Breast epithelium (tissue), 4 donors: ENCODE measurements at regions not wholly inside any gene's neighbourhood (a gene's known extent, or its start where the extent isn't known, plus 50 kb on each side); places are given as distances from the start of the nearest gene placed in this dataset.
A peak's percentile ranks its signal among the peaks of the same experiment; 100 is the strongest.

Experiments
- DNase-seq, 2 donors: peaks; one replicate each; pipeline ENCODE4 v3.0.0-alpha.2; 2019; ENCODE audit warnings: low spot score in 2 of 2
- H3K27ac ChIP-seq, 2 donors: fragments of 200-600 bp; sonication (generic) in 1 of 2; one replicate each; pipeline ENCODE4 v1.5.1; 2016 to 2019; ENCODE audit warnings: mild to moderate bottlenecking in 1 of 2
- H3K27me3 ChIP-seq, 2 donors: fragments of 200-600 bp; sonication (generic) in 1 of 2; one replicate each; pipeline versions ENCODE4 v1.5.1 to v1.6.0; 2017 to 2019; ENCODE audit warnings: control low read depth in 1 of 2, mild to moderate bottlenecking in 1 of 2
- H3K36me3 ChIP-seq: fragments of 200-600 bp; one replicate; pipeline ENCODE4 v1.5.1; 2019
- H3K4me1 ChIP-seq, 2 donors: fragments of 200-600 bp; sonication (generic); one replicate each; pipeline ENCODE4 v1.5.1; 2016 to 2019; ENCODE audit warnings: control low read depth in 1 of 2
- H3K4me3 ChIP-seq, 3 donors: fragments of 200-600 bp; sonication (generic); 1 replicate in 2 of 3; 2 replicates in 1 of 3; pipeline ENCODE4 v1.5.1; 2016 to 2019; ENCODE audit warnings: mild to moderate bottlenecking in 3 of 3, moderate library complexity in 2 of 3
- H3K9me3 ChIP-seq, 2 donors: fragments of 200-600 bp; sonication (generic) in 1 of 2; one replicate each; pipeline ENCODE4 v1.5.1; 2016 to 2019; ENCODE audit warnings: control low read depth in 1 of 2
- CTCF ChIP-seq, 3 donors: fragments of 450-650 bp; IDR thresholded peaks; one replicate each; pipeline ENCODE4 v1.5.1; 2016 to 2017; ENCODE audit warnings: antibody characterized with exemption in 3 of 3, mild to moderate bottlenecking in 3 of 3, moderate library complexity in 3 of 3
- POLR2A ChIP-seq: fragments of 450-650 bp; IDR thresholded peaks from one replicate; pipeline ENCODE4 v1.6.1; 2016; ENCODE audit warnings: antibody characterized with exemption, mild to moderate bottlenecking, moderate library complexity
- POLR2AphosphoS5 ChIP-seq, 3 donors: sonication (generic); formaldehyde crosslinking; IDR thresholded peaks; one replicate each; pipeline ENCODE4 v1.6.1; 2017; ENCODE audit warnings: antibody characterized with exemption in 3 of 3
- intact Hi-C: fragments of 100-400 bp; cut with DNase I; formaldehyde crosslinking; loops from one replicate; pipeline ENCODE4 v1.15.1; 2023; ENCODE audit warnings: low total_unique reads

DNA sequence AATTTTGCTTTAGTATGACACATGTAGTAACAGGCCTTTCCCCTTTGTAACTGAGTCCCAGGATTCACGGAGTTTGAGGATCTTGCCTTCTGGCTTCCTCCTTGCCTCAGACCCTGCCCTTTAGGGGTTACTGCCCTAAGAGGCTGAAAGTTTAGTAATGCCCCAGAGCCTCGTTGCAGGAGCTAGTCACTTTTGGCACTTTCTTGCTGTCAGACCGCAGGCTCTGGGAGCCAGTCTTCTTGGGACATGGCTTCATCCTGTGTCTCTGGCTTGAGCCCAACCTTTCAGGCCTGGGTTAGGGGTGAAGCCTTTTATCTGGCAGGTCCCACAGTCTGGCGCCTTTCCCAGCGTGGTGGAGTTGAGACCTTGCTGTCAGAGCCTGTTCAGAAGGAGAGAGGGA, 185.6 kb upstream of the DMRT1 start:
- Histone ChIP-seq H3K27ac (peak overlapping the region; percentile 74 to 76), H3K9me3 (no peaks in the 10 kb centered on the region), H3K36me3 (no peaks in the 10 kb centered on the region), H3K4me1 (no peaks in the 10 kb centered on the region), H3K27me3 (no peaks in the 10 kb centered on the region), H3K4me3 (peak overlapping the region in 1 of 3 donors; percentile 0)
- TF ChIP-seq POLR2A = no peak
- peak in 1 of 3 donors; percentile 46 for TF ChIP-seq POLR2AphosphoS5 (IDR thresholded peaks at IDR 0.05)
- intact Hi-C loops = no loop called here
- DNase-seq = peak in 1 of 2 donors; percentile 61

DNA sequence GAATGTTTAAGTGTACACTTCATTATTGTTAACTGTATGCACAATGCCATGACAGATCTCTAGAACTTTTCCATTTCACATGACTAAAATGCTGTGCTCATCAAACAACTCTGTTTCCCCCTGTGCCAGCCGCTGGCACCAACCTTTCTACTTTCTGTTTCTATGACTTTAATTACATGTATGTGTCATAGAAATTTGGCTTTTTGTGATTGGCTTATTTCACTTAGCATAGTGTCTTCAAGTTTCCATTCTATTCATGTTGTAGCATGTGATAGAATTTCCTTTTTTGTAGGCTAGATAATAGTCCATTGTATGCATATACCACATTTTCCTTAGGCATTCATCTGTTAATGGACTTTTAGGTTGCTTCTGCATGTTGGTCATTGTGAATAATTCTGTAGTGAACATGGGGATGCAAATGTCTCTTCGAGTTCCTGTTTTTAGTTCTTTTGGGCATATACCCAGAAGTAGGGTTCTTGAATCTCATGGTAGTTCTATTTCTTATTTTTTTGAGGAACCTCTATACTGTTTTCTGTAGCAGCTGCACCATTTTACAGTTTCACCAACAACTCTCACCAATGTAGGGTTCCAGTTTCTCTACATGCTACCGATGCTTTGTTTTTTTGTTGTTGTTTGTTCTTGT, 184.4 kb upstream of the DMRT1 start:
- no peak overlapping the region for H3K27ac ChIP-seq

GRCh38 chr9:659286-659685, 182.2 kb upstream of the DMRT1 start:
- intact Hi-C loops = no loop called here
- no peaks in the 10 kb centered on the region for H3K9me3 ChIP-seq
- DNase-seq = no peak
- TF ChIP-seq CTCF (IDR thresholded peaks at IDR 0.05) = no peak
- TF ChIP-seq POLR2A = no peak
- TF ChIP-seq POLR2AphosphoS5 (IDR thresholded peaks at IDR 0.05) = no peak
- H3K36me3 ChIP-seq = no peaks in the 10 kb centered on the region
- no peaks in the 10 kb centered on the region for H3K27me3 ChIP-seq
- no peak overlapping the region for H3K27ac ChIP-seq
- H3K4me3 ChIP-seq = no peak overlapping the region
- no peaks in the 10 kb centered on the region for H3K4me1 ChIP-seq

More for the DNA sequence above, 184.4 kb upstream of the DMRT1 start:
- no peak for TF ChIP-seq POLR2A
- no peak for TF ChIP-seq POLR2AphosphoS5 (IDR thresholded peaks at IDR 0.05)
- no peak for TF ChIP-seq CTCF (IDR thresholded peaks at IDR 0.05)
- H3K36me3 ChIP-seq = no peaks in the 10 kb centered on the region
- H3K4me1 ChIP-seq = no peaks in the 10 kb centered on the region
- no peak overlapping the region for H3K4me3 ChIP-seq
- no peaks in the 10 kb centered on the region for H3K9me3 ChIP-seq
- intact Hi-C loops = no loop called here
- DNase-seq = no peak
- H3K27me3 ChIP-seq = no peaks in the 10 kb centered on the region

DNA sequence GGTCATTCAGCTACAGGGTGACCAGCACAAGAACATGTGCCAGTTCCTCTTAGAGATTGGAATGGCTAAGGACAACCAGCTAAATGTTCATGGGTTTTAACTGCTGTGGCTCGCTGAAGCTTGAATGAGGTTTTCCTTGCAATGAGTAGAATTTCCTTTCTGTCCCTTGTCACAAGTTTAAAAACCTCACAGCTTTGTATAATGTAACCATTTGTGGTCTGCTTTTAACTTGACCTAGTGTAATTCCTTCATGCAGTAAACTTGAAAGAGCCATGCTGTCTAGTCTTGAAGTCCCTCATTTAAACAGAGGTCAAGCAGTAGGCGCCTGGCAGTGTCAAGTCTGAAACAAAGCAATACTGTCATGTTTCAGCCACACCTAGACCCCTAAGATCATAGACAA, 181.3 kb upstream of the DMRT1 start:
- no peaks in the 10 kb centered on the region for H3K4me1 ChIP-seq
- H3K9me3 ChIP-seq = no peaks in the 10 kb centered on the region
- no peak for DNase-seq
- no peaks in the 10 kb centered on the region for H3K27me3 ChIP-seq
- no peaks in the 10 kb centered on the region for H3K36me3 ChIP-seq
- TF ChIP-seq CTCF (IDR thresholded peaks at IDR 0.05) (no peak), POLR2A (no peak), POLR2AphosphoS5 (IDR thresholded peaks at IDR 0.05) (no peak)
- H3K27ac ChIP-seq = no peak overlapping the region
- intact Hi-C loops = no loop called here
- no peak overlapping the region for H3K4me3 ChIP-seq

DNA sequence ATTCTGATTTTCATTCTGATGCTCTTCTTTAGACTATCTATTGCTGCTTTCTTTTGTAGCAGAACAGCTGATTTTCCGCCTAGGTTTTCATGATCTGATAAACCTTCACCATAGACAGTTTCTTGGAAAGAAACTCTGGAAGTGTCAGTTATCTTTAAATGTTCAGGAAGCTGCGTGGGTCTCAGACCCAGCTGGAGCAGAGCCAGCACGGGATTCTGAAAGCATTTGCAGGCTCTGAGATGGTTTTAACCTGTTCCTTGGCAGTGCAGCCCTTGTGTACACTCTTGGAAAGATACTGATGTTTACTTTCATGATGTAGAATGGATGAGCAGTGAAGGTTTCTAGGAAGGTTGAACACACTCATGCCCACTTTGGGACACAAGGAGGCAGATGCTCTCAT, 178.0 kb upstream of the DMRT1 start:
- Histone ChIP-seq H3K4me3 (no peak overlapping the region), H3K4me1 (no peaks in the 10 kb centered on the region), H3K36me3 (no peaks in the 10 kb centered on the region), H3K27me3 (no peaks in the 10 kb centered on the region), H3K9me3 (no peaks in the 10 kb centered on the region), H3K27ac (no peak overlapping the region)
- TF ChIP-seq POLR2A (no peak), POLR2AphosphoS5 (IDR thresholded peaks at IDR 0.05) (no peak), CTCF (IDR thresholded peaks at IDR 0.05) (no peak)
- intact Hi-C loops = no loop called here
- DNase-seq = no peak
